KMS-11 (cell line): ENCODE measurements at regions not wholly inside any gene's neighbourhood (a gene's known extent, or its start where the extent isn't known, plus 50 kb on each side); places are given as distances from the start of the nearest gene placed in this dataset.

Experiments
- H2AFZ ChIP-seq: fragments of 200-600 bp; sonication (generic); 2 replicates; pipeline ENCODE4 v1.6.1; 2016; ENCODE audit warnings: antibody characterized with exemption, mixed run types, low read depth
- H3K27ac ChIP-seq: fragments of 200-600 bp; sonication (generic); 2 replicates; pipeline ENCODE4 v1.6.1; 2016; ENCODE audit warnings: mild to moderate bottlenecking, mixed run types
- H3K27me3 ChIP-seq: fragments of 200-600 bp; sonication (generic); 2 replicates; pipeline ENCODE4 v1.6.1; 2017; ENCODE audit warnings: mild to moderate bottlenecking, low read depth, mixed run types, moderate library complexity; ENCODE audit not compliant: insufficient read depth
- H3K36me3 ChIP-seq: fragments of 200-600 bp; sonication (generic); 2 replicates; pipeline ENCODE4 v1.6.1; 2017; ENCODE audit warnings: mild to moderate bottlenecking, mixed run types; ENCODE audit not compliant: insufficient read depth
- H3K4me1 ChIP-seq: fragments of 200-600 bp; sonication (generic); 2 replicates; pipeline ENCODE4 v1.6.1; 2016; ENCODE audit warnings: mild to moderate bottlenecking, low read depth, mixed run types; ENCODE audit not compliant: poor library complexity, severe bottlenecking
- H3K4me2 ChIP-seq: fragments of 200-600 bp; sonication (generic); 2 replicates; pipeline ENCODE4 v1.7.0; 2016; ENCODE audit warnings: mild to moderate bottlenecking, mixed run types
- H3K4me3 ChIP-seq: fragments of 200-600 bp; sonication (generic); IDR thresholded peaks from 2 replicates; pipeline ENCODE4 v1.6.1; 2017; ENCODE audit warnings: low read depth, low read length, mixed read lengths; ENCODE audit not compliant: insufficient read depth
- H3K79me2 ChIP-seq: fragments of 200-600 bp; sonication (generic); 2 replicates; pipeline ENCODE4 v1.6.1; 2016; ENCODE audit warnings: low read depth, mixed run types; ENCODE audit not compliant: insufficient read depth
- H3K9ac ChIP-seq: fragments of 200-600 bp; sonication (generic); 2 replicates; pipeline ENCODE4 v1.6.1; 2016; ENCODE audit warnings: mild to moderate bottlenecking, mixed run types
- H4K20me1 ChIP-seq: fragments of 200-600 bp; sonication (generic); 2 replicates; pipeline ENCODE4 v1.6.1; 2016; ENCODE audit warnings: mild to moderate bottlenecking, mixed run types; ENCODE audit not compliant: insufficient read depth
- TF ChIP-seq, protein P1 (sequence below): fragments of 200-600 bp; sonication (generic); conservative IDR thresholded peaks from 2 replicates; pipeline ENCODE4 v1.6.1; 2017; ENCODE audit warnings: low read depth, mild to moderate bottlenecking, antibody characterized with exemption, low read length, moderate library complexity, mixed read lengths

DNA sequence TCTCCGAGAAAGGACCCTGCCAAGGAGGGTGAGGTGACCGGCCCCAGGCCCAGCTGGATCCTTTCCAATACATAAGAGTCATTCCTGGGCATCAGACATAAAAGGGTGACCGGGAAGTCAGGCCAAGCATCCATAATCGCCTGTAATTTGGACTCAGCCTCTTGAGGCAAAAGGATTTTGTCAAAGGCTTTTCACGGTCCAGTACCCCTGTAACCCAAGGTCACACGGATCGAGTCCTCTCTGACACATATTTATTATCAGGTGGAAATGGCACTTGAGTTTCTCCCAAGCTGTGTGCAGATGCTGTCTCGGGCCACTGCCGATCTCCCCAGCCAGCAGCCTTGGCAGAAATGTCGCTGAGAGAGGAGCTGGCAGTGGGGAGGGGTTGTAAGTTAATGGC is 556.5 kb downstream of the MN1 start:
- Histone ChIP-seq H3K4me2 (no peak overlapping the region), H3K9ac (no peak overlapping the region), H3K4me1 (no peaks in the 10 kb centered on the region), H2AFZ (no peak overlapping the region), H3K27ac (no peak overlapping the region), H3K79me2 (no peaks in the 10 kb centered on the region), H3K27me3 (no peaks in the 10 kb centered on the region; the same call in 1 of the 2 replicates), H4K20me1 (no peaks in the 10 kb centered on the region), H3K4me3 (no peak overlapping the region), H3K36me3 (no peaks in the 10 kb centered on the region)
- TF ChIP-seq, protein P1, sequence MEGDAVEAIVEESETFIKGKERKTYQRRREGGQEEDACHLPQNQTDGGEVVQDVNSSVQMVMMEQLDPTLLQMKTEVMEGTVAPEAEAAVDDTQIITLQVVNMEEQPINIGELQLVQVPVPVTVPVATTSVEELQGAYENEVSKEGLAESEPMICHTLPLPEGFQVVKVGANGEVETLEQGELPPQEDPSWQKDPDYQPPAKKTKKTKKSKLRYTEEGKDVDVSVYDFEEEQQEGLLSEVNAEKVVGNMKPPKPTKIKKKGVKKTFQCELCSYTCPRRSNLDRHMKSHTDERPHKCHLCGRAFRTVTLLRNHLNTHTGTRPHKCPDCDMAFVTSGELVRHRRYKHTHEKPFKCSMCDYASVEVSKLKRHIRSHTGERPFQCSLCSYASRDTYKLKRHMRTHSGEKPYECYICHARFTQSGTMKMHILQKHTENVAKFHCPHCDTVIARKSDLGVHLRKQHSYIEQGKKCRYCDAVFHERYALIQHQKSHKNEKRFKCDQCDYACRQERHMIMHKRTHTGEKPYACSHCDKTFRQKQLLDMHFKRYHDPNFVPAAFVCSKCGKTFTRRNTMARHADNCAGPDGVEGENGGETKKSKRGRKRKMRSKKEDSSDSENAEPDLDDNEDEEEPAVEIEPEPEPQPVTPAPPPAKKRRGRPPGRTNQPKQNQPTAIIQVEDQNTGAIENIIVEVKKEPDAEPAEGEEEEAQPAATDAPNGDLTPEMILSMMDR: no peak

DNA sequence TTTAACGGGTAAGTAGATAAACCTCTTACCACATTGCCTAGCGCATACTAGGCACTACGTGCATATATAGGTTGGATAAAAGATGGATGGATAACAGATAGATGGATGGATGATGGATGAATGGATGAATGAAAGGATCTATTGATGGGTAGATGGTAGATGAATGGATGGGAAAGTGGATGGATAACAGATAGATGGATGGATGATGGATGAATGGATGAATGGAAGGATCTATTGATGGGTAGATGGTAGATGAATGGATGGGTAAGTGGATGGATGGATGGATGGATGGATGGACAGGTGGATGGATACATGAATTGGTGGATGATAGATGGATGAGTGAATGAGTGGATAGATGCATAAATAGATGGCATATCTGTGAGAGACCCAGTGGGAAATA is 555.0 kb downstream of the MN1 start:
- no peak overlapping the region for H3K4me2 ChIP-seq
- H3K36me3 ChIP-seq: no peaks in the 10 kb centered on the region
- H3K9ac ChIP-seq: no peak overlapping the region
- no peaks in the 10 kb centered on the region; the same call in 1 of the 2 replicates for H3K27me3 ChIP-seq
- no peak overlapping the region for H3K4me3 ChIP-seq
- no peak overlapping the region for H2AFZ ChIP-seq
- no peak overlapping the region for H3K27ac ChIP-seq
- no peaks in the 10 kb centered on the region for H3K4me1 ChIP-seq
- no peaks in the 10 kb centered on the region for H3K79me2 ChIP-seq
- H4K20me1 ChIP-seq: no peaks in the 10 kb centered on the region
- TF ChIP-seq, protein P1: no peak

DNA sequence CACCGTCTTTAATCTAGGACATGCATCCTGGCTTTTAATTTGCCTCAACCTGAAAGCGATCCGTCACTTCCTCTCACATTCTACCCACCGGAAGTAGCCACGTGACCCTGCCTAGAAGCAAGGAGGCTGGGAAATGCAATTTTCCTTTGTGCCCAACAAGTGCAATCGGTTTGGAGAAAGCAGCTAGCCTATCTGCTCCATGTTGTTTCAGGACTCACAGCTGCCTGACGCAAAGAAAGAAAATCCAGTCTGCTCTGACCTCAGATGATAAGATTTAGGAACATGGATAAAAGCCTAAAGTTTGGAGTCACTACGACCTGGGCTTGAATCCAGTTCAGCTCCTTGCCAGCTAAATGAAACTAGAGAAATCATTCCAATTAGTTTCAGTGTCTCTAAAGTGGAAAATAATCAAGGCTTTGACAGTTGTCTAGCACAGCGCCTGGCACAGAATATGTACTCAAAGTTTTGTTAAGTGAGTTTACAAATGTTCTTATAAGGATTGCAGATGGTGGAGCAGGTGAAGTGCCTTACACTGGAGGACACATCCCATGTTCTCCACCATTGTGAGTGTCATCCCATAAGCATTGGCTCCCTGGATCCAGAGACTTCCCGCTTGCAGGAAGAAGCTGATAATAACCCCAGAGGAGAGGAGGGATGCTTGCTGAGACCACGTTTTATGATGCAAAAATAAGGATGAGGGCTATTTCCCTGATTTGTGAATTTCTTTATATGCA is 553.7 kb downstream of the MN1 start:
- Histone ChIP-seq H3K4me3 (no peak overlapping the region), H3K36me3 (no peaks in the 10 kb centered on the region), H3K79me2 (no peaks in the 10 kb centered on the region), H3K27ac (no peak overlapping the region), H3K4me1 (no peaks in the 10 kb centered on the region), H3K4me2 (no peak overlapping the region), H4K20me1 (no peaks in the 10 kb centered on the region), H2AFZ (no peak overlapping the region), H3K9ac (no peak overlapping the region), H3K27me3 (no peaks in the 10 kb centered on the region; the same call in 1 of the 2 replicates)
- TF ChIP-seq, protein P1: no peak

DNA sequence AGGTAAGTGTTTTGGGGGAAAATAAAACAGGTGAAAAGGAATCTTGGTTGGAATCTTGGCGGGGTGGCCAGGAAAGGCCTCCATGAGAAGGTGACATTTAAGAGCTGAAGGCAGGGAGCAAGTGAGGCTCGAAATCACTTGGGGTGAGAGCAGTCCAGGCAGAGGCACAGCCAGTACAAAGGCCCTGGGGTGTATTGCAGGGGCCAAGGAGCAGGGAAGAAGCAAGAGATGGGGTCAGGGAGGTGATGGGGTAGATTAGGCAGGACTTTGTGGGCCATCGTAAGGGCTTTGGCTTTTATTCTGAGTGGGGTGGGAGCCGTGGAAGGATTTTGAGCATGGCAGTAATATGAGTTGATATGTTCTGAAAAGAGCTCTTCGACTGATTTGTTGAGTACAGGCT is 551.1 kb downstream of the MN1 start:
- Histone ChIP-seq H3K9ac (no peak overlapping the region), H3K4me2 (no peak overlapping the region), H2AFZ (no peak overlapping the region), H3K79me2 (no peaks in the 10 kb centered on the region), H3K27ac (no peak overlapping the region), H3K4me3 (no peak overlapping the region), H3K36me3 (no peaks in the 10 kb centered on the region), H3K27me3 (no peaks in the 10 kb centered on the region; the same call in 1 of the 2 replicates), H4K20me1 (no peaks in the 10 kb centered on the region), H3K4me1 (no peaks in the 10 kb centered on the region)
- TF ChIP-seq, protein P1: no peak
